ENCODE measurements at regions not wholly inside any gene's neighbourhood (a gene's known extent, or its start where the extent isn't known, plus 50 kb on each side); places are given as distances from the start of the nearest gene placed in this dataset.

- TF ChIP-seq CTCF (IDR thresholded peaks at IDR 0.05; ENCODE audit: borderline replicate concordance, extremely low read depth, low read length, poor library complexity, severe bottlenecking): no peak
- TF ChIP-seq EZH2 (IDR thresholded peaks at IDR 0.05; ENCODE audit: borderline replicate concordance, low read depth, low read length, severe bottlenecking): no peak
Measured at GRCh38 chr6:25188232-25188631, 90.9 kb upstream of the CARMIL1 start.

All from DND-41 (cell line).